RKO (cell line): ENCODE measurements at regions not wholly inside any gene's neighbourhood (a gene's known extent, or its start where the extent isn't known, plus 50 kb on each side); places are given as distances from the start of the nearest gene placed in this dataset.

Source experiments
- DNase-seq: peaks from one replicate; pipeline ENCODE4 v3.0.0-alpha.2; 2016; ENCODE audit warnings: low spot score

DNA sequence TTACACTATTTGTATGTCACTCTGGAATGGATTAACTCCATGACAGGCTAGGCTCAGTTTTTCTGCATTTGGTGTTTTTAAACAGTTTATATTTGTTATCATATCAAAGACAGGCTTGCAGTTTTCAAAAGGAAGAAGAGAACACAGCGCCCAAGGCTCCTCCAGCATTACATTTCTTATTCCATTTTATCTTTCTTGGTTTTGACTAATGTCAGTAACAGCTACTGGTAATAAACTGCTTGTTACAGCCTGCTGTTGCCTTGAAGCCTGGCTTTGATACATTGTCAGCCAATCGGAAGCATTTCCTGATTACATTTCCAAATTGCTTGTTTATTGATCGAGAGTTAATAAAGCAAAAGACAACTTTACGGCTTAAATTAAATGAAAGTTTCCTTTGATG, 166.0 kb upstream of the MDFIC start:
- no peak for DNase-seq

DNA sequence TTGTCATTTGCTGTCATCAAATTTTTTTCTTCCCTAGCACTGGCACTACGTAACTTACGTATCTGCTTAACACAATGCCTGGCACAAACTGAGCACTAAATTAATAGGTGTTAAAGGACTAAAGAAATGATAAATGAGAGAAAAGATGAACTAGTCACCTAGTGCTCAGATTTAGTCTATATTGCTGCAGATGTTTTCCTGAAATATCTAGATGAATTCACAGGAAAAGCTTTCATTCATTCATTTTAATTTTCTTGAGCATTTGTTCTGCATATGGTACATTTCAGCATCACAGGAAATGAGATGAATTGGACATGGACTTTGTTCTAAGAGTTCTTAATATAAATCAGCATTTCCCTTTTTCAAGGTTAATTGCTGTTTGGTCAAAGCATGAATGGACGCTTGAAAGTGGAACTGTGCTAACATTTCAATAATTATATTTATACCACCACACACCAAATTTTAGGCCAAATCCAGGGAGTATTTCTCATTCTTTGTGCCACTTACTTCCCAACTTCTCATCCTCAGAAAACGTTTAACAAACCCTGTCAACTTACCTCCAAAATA, 163.2 kb upstream of the MDFIC start:
- no peak for DNase-seq

DNA sequence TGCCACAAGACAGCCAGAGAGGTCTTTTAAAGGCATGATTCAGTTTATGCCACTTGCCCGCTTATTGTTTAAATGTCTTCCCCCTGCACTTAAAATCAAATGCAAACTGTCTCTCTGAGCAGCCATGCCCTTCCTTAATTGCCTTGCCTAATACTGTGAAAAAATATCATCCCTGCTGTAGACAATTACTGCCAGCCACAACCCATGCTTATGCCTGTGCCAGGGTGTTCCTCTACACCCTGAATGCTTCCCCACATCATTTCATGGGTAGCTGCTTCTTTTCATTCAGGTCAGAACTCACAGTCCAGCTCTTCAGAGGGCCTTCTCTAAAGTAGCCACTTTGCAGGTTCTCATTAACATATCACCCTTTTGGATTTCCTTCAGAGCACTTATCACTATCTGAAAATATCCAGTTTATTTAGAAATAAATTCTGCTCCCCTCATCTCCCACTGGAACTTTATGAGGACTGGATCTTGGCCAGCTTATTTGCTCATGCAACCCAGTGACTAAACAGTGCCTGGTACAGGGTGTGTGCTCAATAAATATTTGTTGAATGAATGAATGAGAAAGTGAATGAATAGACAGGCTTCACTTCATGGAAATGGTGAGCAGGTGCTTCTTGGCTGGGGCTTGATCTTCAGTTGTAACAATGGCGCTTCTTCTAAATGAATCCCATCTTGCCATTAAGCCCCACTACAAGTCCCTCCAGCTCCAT, 162.4 kb upstream of the MDFIC start:
- no peak for DNase-seq

DNA sequence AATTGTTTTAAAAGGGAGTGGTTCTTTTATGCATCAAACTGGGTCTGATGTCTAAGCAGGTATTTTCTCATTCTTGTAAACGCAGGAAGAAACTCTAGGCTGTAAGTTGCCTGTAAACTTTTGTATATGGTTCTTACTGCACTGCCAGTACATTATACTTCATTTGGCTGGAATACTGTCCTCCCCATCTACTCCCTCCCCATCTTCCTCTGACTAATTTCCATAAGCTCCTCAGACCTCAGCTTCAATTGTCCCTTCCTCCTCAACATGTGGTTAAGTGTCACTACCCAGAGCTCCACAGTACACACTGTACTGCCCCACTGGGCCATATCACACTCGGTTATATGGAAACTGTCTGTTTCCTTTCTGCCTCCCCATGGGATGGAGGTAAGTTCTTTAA, 161.4 kb upstream of the MDFIC start:
- no peak for DNase-seq

DNA sequence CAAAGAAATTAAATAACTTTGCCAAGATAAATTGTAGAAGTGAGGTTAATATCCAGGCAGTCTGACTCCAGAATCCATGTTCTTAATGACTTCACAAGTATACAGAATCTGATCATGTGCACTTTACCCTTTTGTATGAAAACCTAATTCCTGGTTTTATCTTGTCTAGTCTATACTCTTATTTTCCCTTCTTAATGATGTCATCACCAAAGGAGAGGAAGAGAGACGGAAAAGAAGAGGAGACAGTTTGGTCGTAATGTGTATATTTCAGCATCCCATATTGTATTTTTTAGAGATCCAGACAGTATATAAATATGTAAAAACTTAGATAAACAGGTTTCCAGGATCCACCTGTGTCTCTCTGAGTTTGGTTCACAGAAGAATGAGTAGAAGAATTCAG, 159.9 kb upstream of the MDFIC start:
- no peak for DNase-seq

DNA sequence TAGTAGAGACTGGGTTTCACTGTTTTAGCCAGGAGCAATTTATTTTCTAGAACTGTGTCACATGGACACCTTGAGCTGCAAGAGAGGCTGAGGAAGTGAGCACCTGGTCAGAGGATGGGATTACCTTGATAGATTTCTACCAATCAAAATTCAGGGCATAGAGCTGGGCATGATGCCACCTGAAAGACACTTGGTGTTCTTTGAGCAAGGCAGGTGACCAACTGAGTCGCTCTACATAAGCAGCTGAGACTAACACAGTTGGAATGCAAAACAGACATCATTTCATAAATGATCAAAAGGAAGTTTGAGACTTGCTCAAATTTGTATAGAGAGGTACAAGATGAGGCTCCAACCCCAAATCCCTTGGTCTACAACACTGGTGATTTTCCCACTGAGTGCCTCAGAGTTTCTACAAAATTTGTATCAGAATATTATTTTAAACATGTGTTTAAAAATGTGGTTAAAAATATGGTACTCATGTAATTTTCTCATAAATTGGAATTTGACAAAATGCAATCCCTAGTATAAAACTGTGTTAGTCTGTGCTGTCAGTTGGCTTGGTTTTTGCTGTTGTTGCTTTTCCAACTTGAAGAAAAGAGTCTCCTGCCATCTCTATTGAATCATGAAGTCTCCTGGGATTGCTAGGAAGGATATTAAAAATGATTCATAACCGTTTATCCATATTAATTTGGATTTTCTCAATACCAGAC, 156.4 kb upstream of the MDFIC start:
- DNase-seq: no peak

DNA sequence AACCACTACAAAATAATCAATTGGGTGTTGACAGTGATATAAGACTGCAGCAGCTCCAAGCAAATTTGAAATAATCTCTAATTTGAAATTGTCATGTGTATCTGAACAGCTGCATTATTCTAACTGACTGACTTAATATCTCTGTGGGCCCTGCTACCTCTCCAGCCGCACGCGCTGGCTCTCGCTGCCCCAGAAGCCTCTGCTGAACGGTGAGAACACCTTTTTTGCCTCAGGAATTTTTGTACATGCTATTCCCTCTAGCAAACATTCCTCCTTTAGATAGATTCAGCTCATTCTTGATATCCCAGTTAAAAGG, 155.9 kb upstream of the MDFIC start:
- DNase-seq: no peak

DNA sequence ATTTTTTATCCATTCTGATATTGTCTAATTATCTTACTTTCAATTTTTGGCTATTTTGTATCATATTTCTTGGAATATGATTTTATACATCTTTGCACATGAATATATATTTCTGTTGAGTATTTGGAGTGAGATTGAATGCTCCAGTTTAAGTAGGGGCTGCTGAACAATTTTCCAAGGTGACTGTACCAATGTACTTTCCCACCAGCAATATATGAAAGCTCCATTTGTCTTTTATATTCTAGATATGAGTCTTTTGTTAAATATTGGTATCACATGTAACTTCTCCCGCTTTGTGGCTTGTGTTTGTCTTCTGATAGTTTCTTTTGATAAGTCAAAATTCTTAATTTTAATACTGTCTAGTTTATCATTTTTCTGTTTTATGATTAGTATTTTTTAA, 144.6 kb upstream of the MDFIC start:
- no peak for DNase-seq

DNA sequence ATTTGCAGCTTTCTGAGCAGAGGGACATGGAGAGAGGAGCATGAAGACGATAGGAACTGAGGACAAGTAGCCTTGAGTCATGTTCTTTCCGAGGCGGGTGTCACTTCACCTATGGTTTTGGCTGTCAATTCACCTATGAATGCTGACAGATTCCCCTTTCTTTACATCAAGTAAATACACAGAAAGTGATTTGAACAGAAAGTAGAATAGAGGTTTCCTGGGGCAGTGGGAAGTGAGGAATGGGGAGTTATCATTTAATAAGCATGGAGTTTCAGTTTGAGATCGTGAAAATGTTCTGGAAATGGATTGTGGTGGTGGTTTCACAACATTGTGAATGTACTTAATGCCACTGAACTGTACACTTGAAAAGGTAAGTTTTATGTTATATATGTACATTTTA, 138.4 kb upstream of the MDFIC start:
- DNase-seq: no peak

DNA sequence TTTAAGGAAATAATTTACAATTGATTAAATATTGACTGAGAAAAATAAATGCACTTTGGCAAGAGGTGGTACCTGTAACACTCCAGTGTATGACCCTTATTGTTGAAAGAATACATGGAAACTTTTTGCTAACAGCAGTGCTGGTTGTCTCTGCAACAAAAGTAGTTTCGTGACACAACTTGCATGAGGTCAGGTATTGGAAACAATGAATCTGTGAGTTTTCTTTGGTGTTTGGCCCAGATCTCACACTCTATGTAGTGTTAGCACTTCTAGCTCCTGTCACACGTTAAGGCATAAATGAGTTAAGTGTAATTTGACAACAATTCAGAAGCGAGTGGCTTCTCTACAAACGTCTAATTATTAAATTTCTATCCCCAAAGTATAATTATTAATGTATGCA, 137.7 kb upstream of the MDFIC start:
- DNase-seq: no peak

DNA sequence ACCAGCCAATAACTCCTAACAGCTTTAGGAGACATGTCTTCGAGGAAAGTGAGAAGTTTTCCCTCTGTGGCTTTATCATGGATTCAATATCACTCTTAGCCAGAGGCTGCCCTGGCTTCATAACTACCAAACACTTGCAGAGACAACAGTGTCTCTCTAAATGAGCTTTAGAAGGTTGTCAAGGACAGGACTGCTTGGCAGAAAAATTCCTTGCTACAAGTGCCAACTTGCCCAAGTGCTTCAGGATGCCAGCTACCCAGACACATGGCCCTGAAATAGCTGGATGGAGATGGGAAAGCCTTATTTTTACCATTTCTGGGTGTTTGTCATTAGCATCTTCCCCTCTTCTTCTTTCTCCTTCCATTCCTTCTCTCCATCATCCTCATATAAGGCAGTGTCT, 137.1 kb upstream of the MDFIC start:
- DNase-seq: no peak

DNA sequence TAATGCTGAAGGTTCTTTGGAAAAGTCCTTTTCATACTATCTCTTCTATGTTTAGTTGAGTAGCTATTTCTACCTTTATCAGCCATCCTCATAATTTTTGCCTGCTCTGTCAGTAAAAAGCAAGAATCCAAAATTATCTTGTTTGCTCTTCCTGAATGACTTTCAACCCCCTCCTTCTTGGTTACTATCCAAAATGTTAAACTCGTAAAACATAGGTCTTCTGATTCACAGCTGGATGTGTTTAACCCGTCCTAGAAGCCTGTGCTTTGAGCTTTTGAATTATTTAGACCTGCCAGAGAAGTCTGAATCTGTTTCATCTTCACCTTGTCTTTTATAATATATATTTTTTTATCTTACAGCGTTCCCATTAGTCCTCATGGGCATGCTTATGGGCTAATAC, 136.4 kb upstream of the MDFIC start:
- no peak for DNase-seq

DNA sequence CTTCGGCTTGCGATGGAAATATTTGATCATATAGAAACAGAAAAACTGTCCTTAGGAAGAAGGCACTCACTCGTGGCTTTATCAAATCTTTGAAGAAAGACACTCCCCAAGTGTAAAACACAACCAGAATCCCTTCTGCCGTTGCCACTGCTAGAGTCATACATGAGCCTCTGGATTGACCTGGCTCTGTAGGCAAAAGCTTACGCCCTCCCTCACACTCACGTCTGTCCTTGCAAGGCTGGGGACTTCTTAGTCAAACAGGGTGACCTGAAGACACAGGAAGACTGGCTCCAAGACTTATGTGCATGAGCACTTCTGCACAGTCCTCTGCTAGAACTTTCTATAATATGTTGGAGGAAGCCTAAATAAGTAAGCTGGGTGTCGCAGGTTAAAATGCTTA, 135.4 kb upstream of the MDFIC start:
- DNase-seq: no peak

DNA sequence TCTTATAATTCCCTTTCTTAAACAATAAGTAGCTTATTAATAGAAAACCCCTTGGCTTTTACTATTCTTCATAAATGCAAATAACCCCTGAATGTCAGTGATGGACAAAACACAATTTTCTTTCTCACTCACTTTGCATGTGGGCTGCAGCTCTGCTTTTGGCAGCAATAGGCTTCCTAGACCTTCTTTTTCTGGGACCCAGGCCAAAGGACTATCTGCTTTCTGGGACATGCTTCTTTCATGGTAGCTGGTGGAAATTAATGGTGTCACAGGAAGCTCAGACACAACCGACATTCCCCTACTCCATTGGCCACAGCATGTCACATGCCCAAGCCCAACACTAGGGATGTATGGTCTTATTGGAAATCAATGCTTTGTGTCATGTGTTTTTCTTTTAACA, 134.3 kb upstream of the MDFIC start:
- no peak for DNase-seq

DNA sequence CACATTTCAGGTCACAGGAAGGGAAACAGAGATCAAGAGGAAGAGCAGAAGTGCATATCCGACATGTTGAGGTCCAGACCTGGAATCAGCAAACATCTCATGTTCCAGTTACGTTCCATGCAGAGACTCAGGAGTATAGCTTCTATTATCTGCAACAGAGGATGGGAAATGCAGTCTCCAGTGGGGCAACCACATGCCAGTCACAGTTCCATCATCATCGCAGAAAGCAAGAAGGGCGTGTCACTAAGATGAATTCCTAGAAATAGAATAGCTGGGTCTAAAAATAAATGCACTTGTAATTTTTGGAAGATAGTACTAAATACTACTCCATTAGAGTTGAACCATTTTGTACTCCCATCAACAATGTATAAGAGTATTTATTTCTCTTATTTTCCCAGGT, 133.2 kb upstream of the MDFIC start:
- DNase-seq: no peak

DNA sequence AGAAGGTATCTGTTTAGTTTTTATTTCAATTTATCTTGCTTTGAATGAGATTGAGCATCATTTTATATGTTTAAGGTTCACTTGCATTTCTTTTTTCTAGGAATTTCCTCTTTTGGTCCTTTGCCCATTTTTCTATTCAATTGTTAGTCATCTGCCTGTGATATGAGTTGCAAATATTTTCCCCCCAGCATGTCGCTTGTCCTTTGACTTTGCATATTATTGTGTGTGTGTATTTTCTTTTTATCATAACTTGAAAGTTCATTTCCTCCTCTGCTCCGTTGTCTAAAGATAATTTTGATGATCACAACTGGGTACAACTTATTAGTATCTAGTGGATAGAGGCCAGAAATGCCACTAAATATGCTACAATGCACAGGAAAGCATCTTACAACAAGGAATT, 132.7 kb upstream of the MDFIC start:
- DNase-seq: no peak

DNA sequence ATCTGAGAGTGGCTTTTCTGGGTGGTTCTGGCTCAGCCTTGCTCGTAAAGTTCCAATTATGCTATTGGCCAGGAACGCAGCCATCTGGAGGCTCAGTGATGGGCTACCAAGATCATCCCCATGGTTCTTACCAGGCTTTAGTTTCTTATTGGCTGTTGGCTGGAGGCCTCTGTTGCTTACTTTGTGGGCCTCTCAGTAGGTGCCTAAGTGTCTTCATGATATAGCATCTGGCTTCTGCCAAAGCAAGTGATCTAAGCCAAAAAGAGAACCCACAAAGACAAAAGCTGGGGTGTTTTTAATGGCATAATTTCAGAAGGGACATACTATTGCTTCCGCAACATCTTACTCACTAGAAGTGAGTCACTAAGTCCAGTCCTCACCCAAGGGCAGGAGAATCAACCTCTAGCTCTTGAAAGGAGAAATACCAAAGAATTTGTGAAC, 132.0 kb upstream of the MDFIC start:
- peak; percentile 50 for DNase-seq

DNA sequence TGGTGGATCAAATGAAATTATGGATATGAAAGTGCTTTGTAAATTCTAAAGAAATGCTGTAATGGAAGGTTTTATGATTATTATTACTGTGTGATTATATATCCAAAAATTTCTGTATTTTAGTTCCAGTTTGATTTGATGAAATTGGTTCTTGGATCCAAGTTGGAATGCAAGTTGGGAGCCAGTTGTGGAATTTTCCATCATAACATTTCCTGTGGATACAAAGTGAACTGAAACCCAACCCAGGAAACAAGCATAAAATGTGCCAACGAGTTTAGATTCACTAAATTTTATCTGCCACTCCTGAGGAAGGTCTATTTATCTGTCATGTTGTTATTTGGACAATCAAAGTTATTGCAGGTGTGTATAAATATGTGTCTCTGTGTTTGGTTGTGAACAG, 131.4 kb upstream of the MDFIC start:
- DNase-seq: no peak

DNA sequence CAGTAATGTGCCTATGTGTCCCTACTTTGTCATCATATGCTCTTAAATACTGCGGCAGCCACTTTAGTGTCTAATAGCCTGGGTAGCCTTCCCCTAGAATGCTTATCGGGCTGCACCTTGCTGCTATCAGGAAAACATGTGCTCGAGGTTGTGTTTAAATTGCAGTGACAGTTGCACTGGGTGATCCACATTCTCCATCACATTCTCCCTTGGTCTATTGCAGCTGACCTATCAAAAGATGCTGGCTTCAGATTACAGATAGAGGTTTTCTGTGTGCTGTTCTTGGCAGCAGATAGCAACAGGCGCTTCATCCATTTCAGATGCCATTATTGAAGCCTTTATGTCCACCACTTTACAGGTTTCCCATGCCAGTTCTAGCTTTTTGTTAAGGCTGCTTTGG, 130.1 kb upstream of the MDFIC start:
- DNase-seq: no peak

DNA sequence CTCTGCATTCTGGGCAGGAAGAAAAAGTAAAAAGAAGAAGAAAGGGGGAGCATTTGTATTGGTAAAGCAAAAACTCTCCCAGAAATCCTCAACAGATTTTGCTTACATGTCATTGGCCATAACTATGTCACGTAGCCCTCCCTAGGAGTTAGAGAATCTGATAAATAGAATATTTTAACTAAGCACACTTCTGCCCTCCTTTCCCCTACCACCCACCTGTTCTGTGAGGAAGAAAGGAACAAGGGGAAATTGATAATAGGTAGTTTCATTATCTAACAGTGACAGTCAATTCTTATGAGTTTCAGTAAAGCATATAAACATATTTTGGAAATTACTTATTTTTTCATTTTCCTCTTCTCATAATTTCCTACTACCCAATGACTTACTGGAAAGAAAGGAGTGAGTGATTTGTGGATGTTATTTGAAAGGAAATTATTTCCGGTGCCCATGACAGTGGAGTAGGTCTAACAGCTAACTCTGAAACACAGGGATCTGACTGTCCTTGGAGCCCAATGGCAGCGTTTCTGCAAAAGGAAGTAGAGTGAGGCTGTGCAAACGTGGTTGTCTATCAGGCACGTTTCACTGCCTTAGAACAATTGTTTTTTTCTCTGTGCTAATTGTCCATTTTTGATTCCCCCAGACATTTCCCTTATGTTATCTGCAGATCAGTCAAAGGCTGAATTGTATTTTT, 128.6 kb upstream of the MDFIC start:
- DNase-seq: no peak

DNA sequence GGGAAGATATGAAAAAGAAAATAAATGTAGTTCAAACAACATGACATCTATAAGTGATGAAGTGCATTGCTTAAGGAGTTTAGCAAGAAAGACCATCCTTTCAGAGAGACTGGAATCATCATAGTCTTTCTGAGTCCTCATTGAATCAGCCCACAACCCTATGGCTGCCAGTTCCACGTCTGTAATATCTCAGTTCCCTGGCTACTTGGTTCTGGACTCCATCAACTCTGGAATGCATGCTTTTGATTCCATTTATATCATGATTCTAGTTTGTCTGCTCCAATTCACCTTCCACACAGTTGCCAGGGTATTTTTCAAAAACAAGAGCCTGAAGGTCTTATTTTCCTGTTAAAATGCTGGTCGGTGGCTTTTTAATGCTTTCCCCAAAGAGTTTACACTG, 126.4 kb upstream of the MDFIC start:
- no peak for DNase-seq

DNA sequence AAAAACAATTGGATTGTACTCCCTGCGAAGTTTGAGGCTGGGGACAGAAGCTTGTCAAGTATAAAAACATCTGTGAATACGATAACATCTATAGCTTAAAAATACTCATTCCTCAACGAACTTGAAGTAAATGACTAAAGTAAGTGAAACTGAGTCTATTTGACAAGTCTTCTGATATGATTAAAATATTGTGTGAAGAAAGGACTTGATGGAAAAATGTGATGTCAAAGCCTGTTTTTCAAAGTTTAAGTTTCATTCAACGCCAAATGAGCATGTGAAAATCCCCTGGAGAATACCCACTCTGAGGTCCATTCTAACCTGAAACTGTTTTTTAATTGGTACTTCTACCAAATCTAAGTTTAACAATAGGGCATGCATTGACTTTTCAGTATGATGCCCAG, 122.3 kb upstream of the MDFIC start:
- DNase-seq: no peak

DNA sequence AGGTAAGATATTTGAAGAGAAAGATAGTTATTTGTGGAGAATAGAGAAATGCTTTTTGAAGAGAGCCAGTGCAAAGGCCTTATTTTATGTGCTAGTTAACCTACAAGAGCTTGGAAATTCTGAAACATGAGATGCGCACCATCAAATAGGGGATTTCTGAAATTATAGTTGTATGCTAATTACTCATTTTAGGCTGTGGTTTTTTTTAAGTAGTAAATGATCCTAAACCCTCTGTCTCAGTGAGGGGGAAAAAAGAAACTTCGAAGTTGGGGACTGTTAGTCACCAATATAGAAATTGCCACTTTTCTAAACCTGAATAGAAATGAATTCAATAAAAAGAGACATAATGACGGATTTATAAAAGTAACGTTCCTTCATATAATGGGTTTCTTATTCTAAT, 119.3 kb upstream of the MDFIC start:
- DNase-seq: no peak
